Mammary epithelial cell (primary cell): ENCODE measurements at regions not wholly inside any gene's neighbourhood (a gene's known extent, or its start where the extent isn't known, plus 50 kb on each side); places are given as distances from the start of the nearest gene placed in this dataset.

ENCODE experiments used
- EZH2 ChIP-seq: IDR thresholded peaks from 2 replicates; pipeline ENCODE4 v1.6.1; 2012; ENCODE audit warnings: low read length, inconsistent platforms, borderline replicate concordance
- TF ChIP-seq, protein P1 (sequence below), 2 donors: IDR thresholded peaks in 1 of 2; conservative IDR thresholded peaks in 1 of 2; 2 replicates each; pipeline ENCODE4 v1.5.1; 2011 to 2012; ENCODE audit warnings: inconsistent platforms in 2 of 2, low read length in 2 of 2, mild to moderate bottlenecking in 2 of 2, control low read depth in 1 of 2, low read depth in 1 of 2; ENCODE audit not compliant: insufficient read depth in 1 of 2; ENCODE audit errors: extremely low read depth in 1 of 2

DNA sequence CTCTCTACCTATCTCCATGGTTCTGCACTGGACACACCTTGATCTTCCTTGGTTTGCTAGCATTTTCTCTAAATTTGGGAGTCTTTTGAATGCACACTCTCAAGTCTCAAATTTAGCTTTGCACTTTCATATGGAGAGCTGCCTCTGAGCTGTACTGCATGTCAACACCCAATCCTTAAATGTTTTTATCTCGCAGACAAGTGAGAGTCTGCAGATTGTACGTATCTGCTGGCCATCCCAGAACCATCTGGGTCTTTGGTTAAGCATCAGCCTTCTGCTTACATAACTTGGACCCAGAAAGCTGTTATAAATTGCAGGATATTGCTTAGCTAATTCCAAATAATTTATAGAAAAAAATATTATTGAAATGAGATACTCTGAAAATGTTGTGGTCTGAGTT is 111.4 kb upstream of the GRAMD2B start:
- TF ChIP-seq, protein P1, sequence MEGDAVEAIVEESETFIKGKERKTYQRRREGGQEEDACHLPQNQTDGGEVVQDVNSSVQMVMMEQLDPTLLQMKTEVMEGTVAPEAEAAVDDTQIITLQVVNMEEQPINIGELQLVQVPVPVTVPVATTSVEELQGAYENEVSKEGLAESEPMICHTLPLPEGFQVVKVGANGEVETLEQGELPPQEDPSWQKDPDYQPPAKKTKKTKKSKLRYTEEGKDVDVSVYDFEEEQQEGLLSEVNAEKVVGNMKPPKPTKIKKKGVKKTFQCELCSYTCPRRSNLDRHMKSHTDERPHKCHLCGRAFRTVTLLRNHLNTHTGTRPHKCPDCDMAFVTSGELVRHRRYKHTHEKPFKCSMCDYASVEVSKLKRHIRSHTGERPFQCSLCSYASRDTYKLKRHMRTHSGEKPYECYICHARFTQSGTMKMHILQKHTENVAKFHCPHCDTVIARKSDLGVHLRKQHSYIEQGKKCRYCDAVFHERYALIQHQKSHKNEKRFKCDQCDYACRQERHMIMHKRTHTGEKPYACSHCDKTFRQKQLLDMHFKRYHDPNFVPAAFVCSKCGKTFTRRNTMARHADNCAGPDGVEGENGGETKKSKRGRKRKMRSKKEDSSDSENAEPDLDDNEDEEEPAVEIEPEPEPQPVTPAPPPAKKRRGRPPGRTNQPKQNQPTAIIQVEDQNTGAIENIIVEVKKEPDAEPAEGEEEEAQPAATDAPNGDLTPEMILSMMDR (conservative IDR thresholded peaks at IDR 0.05 in 1 of 2, IDR thresholded peaks at IDR 0.05 in 1 of 2; ENCODE audit: extremely low read depth in 1 of 2, insufficient read depth in 1 of 2, low read depth in 1 of 2, low read length in 2 of 2): no peak
- no peak for TF ChIP-seq EZH2
